ENCODE measurements at regions not wholly inside any gene's neighbourhood (a gene's known extent, or its start where the extent isn't known, plus 50 kb on each side); places are given as distances from the start of the nearest gene placed in this dataset.

- TF ChIP-seq EP300 (IDR thresholded peaks at IDR 0.05; ENCODE audit: low read depth) (no peak), POLR2AphosphoS5 (IDR thresholded peaks at IDR 0.05) (no peak), POLR2A (IDR thresholded peaks at IDR 0.05) (no peak)
- TF ChIP-seq, protein P1, sequence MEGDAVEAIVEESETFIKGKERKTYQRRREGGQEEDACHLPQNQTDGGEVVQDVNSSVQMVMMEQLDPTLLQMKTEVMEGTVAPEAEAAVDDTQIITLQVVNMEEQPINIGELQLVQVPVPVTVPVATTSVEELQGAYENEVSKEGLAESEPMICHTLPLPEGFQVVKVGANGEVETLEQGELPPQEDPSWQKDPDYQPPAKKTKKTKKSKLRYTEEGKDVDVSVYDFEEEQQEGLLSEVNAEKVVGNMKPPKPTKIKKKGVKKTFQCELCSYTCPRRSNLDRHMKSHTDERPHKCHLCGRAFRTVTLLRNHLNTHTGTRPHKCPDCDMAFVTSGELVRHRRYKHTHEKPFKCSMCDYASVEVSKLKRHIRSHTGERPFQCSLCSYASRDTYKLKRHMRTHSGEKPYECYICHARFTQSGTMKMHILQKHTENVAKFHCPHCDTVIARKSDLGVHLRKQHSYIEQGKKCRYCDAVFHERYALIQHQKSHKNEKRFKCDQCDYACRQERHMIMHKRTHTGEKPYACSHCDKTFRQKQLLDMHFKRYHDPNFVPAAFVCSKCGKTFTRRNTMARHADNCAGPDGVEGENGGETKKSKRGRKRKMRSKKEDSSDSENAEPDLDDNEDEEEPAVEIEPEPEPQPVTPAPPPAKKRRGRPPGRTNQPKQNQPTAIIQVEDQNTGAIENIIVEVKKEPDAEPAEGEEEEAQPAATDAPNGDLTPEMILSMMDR (IDR thresholded peaks at IDR 0.05) = no peak
- H3K4me3 ChIP-seq = no peak overlapping the region
- DNase-seq = no peak
- H3K27ac ChIP-seq = no peak overlapping the region
- no peaks in the 10 kb centered on the region for H3K9me3 ChIP-seq
- no peaks in the 10 kb centered on the region for H3K4me1 ChIP-seq
- in situ Hi-C loops (cut with MboI; ENCODE audit: low pct_ligation_motif_present in 1 of 4, low pct_unique_long_range_greater_than_20kb in 1 of 4, low sequenced_read_pairs in 3 of 4) (no loop called here), intact Hi-C loops (cut with DNase I; ENCODE audit: low total_unique reads) (loop anchor here (10.0 kb wide), 1 partner anchor 83 kb away; no protein-coding TSS in a partner anchor)
- H3K36me3 ChIP-seq = no peaks in the 10 kb centered on the region
- WGBS, 2 donors (ENCODE audit: low coverage in 1 of 2) = 71 to 86% methylated on average over 2 of the region's 2 CpGs
- H3K27me3 ChIP-seq = peaks cover 16% of the 10 kb centered on the region
Observed at GRCh38 chr6:3937438-3937837, 88.3 kb downstream of the FAM50B start.

- in situ Hi-C loops (cut with MboI; ENCODE audit: low pct_ligation_motif_present in 1 of 4, low pct_unique_long_range_greater_than_20kb in 1 of 4, low sequenced_read_pairs in 3 of 4) = no loop called here
- TF ChIP-seq POLR2A (IDR thresholded peaks at IDR 0.05) (no peak), EP300 (IDR thresholded peaks at IDR 0.05; ENCODE audit: low read depth) (no peak), POLR2AphosphoS5 (IDR thresholded peaks at IDR 0.05) (no peak)
- TF ChIP-seq, protein P1 (IDR thresholded peaks at IDR 0.05) = no peak
- intact Hi-C loops (cut with DNase I; ENCODE audit: low total_unique reads) = loop anchor here (10.0 kb wide), 1 partner anchor 84 kb away; no protein-coding TSS in a partner anchor
- no peak overlapping the region for H3K27ac ChIP-seq
- no peak overlapping the region for H3K4me3 ChIP-seq
- no peaks in the 10 kb centered on the region for H3K9me3 ChIP-seq
- H3K4me1 ChIP-seq = peaks cover 0 to 5% (median 0%) of the 10 kb centered on the region in 4 donors
- 88 to 95% methylated on average over 3 to 4 of the region's 4 CpGs for WGBS, 2 donors (ENCODE audit: low coverage in 1 of 2)
- DNase-seq = no peak
- peaks cover 23% of the 10 kb centered on the region for H3K27me3 ChIP-seq
- no peaks in the 10 kb centered on the region for H3K36me3 ChIP-seq
Observed at GRCh38 chr6:3938715-3939367, 89.7 kb downstream of the FAM50B start.

DNA sequence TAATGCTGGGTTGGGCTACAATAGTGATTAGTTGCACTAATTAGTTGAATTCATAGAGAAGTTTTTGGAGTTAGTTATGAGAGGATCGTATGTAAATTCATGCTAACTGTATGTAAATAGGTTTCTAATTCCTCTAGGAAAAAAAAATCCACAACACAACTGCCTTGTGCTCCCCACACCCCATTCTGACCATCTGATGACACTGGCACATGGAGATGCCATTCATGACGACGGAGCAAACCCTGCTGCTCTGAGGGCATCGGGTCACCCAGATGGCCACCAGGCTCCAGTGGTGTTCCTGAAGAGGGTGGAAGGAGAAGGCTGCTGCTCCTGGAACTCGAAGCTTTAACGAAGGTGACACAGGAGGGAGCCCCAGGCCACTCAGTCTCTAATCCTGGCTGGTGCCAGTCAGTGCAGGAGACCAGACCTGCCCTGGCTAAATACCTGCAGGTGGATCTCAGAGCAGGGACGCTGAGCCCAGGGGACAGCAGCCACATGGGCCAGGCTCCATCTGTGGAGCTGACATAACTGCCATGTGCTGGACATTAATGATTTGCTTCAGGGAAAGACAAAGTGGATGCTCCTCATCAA lies 90.3 kb downstream of the FAM50B start:
- Histone ChIP-seq H3K27me3 (peaks cover 23% of the 10 kb centered on the region), H3K4me1 (peaks cover 0 to 5% (median 0%) of the 10 kb centered on the region in 4 donors), H3K36me3 (no peaks in the 10 kb centered on the region), H3K9me3 (no peaks in the 10 kb centered on the region), H3K27ac (no peak overlapping the region), H3K4me3 (no peak overlapping the region)
- intact Hi-C loops (cut with DNase I; ENCODE audit: low total_unique reads) = loop anchor here (10.0 kb wide), 1 partner anchor 85 kb away; no protein-coding TSS in a partner anchor
- TF ChIP-seq, protein P1 (IDR thresholded peaks at IDR 0.05) = no peak
- TF ChIP-seq POLR2AphosphoS5 (IDR thresholded peaks at IDR 0.05) (no peak), EP300 (IDR thresholded peaks at IDR 0.05; ENCODE audit: low read depth) (no peak), POLR2A (IDR thresholded peaks at IDR 0.05) (no peak)
- no peak for DNase-seq
- in situ Hi-C loops (cut with MboI; ENCODE audit: low pct_ligation_motif_present in 1 of 4, low pct_unique_long_range_greater_than_20kb in 1 of 4, low sequenced_read_pairs in 3 of 4) = no loop called here
- WGBS, 2 donors (ENCODE audit: low coverage in 1 of 2) = 78 to 83% methylated on average over 1 to 7 of the region's 7 CpGs

GRCh38 chr6:3939964-3940363 lies 90.8 kb downstream of the FAM50B start:
- H3K27me3 ChIP-seq = peaks cover 28% of the 10 kb centered on the region
- no peaks in the 10 kb centered on the region for H3K9me3 ChIP-seq
- TF ChIP-seq POLR2A (IDR thresholded peaks at IDR 0.05) (no peak), POLR2AphosphoS5 (IDR thresholded peaks at IDR 0.05) (no peak), EP300 (IDR thresholded peaks at IDR 0.05; ENCODE audit: low read depth) (no peak)
- TF ChIP-seq, protein P1 (IDR thresholded peaks at IDR 0.05) = no peak
- 80 to 83% methylated on average over 3 to 9 of the region's 9 CpGs for WGBS, 2 donors (ENCODE audit: low coverage in 1 of 2)
- no peak overlapping the region for H3K27ac ChIP-seq
- in situ Hi-C loops (cut with MboI; ENCODE audit: low pct_ligation_motif_present in 1 of 4, low pct_unique_long_range_greater_than_20kb in 1 of 4, low sequenced_read_pairs in 3 of 4) = no loop called here
- no peak overlapping the region for H3K4me3 ChIP-seq
- intact Hi-C loops (cut with DNase I; ENCODE audit: low total_unique reads) = loop anchor here (10.0 kb wide), 1 partner anchor 85 kb away; no protein-coding TSS in a partner anchor
- H3K4me1 ChIP-seq = peaks cover 0 to 5% (median 0%) of the 10 kb centered on the region in 4 donors
- no peaks in the 10 kb centered on the region for H3K36me3 ChIP-seq
- DNase-seq = no peak

Data from transverse colon (tissue), 4 donors.